ENCODE measurements at regions not wholly inside any gene's neighbourhood (a gene's known extent, or its start where the extent isn't known, plus 50 kb on each side); places are given as distances from the start of the nearest gene placed in this dataset.
"Not testable (repeated sequence)": the region's sequence is repeated elsewhere in the genome, so short reads cannot be mapped to it uniquely, and the experiment has no call there.

- no peak for DNase-seq
- in situ Hi-C loops (cut with HindIII; ENCODE audit: low pct_ligation_motif_present, low pct_unique_long_range_greater_than_20kb, low sequenced_read_pairs), result no loop called here
These were observed 132.0 kb upstream of the APCDD1 start for GRCh38 chr18:10322435-10322834.

- in situ Hi-C loops (cut with HindIII; ENCODE audit: low pct_ligation_motif_present, low pct_unique_long_range_greater_than_20kb, low sequenced_read_pairs), result no loop called here
- DNase-seq, result no peak
These were observed 125.3 kb upstream of the APCDD1 start for GRCh38 chr18:10329101-10329500.

DNA sequence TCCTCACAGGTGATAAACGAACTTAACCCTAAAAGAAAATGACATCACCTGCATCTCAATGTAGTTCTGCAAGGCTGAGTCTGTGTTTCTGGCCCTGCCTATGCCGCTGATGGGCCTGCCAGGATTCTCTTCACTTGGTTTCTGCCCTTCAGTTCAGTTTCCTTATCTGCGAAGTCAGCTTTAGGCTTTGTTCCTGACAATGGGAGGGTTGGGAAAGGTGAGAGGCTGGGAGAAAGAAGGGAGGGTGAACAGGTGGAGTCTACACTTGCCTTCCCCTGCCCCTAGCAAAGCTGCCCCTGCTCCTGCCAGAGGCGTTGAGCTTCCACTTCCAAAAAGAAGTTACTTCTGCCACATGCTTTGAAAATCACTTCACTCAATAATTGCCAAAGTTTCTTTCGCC, 124.0 kb upstream of the APCDD1 start:
- in situ Hi-C loops (cut with HindIII; ENCODE audit: low pct_ligation_motif_present, low pct_unique_long_range_greater_than_20kb, low sequenced_read_pairs), result no loop called here
- no peak for DNase-seq

- DNase-seq, result no peak
- in situ Hi-C loops (cut with HindIII; ENCODE audit: low pct_ligation_motif_present, low pct_unique_long_range_greater_than_20kb, low sequenced_read_pairs), result no loop called here
These were observed 122.0 kb upstream of the APCDD1 start for GRCh38 chr18:10332452-10332851.

DNA sequence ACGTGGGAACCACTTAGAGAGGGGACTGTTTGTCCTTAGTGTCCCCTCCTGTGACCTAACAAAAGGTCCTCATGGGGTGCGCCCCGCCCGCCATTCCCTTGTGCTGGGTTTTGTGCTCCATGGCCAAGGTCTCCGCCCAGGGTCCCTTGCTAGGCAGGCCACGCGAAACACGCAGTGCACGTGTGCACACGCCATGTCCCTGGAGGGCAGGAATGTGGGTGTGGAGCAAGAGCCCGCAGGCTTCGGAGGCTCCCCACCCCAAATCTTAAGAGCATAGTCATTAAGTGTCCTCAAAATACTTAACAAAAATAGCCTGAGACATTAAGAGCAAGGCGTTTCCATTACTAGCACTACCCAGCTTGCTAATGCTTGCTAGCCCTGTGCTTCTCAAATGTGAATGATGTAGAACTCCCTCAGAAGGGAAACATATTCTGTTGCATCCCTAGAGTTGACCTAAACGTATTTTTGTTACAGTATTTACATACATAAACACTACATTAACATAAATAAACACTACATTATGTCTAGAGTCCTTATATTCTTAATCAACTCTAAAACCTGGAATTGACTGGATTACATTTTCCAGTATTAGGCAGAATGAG, 117.6 kb upstream of the APCDD1 start:
- no peak for DNase-seq
- in situ Hi-C loops (cut with HindIII; ENCODE audit: low pct_ligation_motif_present, low pct_unique_long_range_greater_than_20kb, low sequenced_read_pairs), result no loop called here

DNA sequence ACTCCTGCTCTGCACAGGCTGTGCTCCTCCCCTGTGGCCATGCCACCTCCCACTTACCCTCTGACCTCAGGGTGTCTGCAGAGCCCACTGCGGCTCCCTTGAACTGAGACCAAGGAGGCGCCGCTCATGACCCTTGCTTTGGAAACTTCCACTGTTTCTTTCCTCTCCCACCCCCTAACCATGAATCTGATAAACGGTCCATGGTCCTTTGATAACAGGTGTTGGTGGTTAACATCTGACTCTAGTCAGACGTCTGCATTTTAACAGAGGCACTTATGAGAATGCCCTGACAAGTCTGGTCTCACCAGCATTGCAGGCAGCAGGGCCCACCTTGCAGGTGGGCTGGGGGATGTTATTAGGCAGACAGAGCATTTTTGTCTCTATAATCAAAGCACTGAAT, 113.6 kb upstream of the APCDD1 start:
- in situ Hi-C loops (cut with HindIII; ENCODE audit: low pct_ligation_motif_present, low pct_unique_long_range_greater_than_20kb, low sequenced_read_pairs), result no loop called here

GRCh38 chr18:10343778-10344177, 110.7 kb upstream of the APCDD1 start:
- in situ Hi-C loops (cut with HindIII; ENCODE audit: low pct_ligation_motif_present, low pct_unique_long_range_greater_than_20kb, low sequenced_read_pairs), result no loop called here
- DNase-seq, result no peak

More for the DNA sequence above, 113.6 kb upstream of the APCDD1 start:
- DNase-seq, result no peak

- no peak for DNase-seq
- in situ Hi-C loops (cut with HindIII; ENCODE audit: low pct_ligation_motif_present, low pct_unique_long_range_greater_than_20kb, low sequenced_read_pairs), result no loop called here
These were observed 107.6 kb upstream of the APCDD1 start for GRCh38 chr18:10346749-10347415.

DNA sequence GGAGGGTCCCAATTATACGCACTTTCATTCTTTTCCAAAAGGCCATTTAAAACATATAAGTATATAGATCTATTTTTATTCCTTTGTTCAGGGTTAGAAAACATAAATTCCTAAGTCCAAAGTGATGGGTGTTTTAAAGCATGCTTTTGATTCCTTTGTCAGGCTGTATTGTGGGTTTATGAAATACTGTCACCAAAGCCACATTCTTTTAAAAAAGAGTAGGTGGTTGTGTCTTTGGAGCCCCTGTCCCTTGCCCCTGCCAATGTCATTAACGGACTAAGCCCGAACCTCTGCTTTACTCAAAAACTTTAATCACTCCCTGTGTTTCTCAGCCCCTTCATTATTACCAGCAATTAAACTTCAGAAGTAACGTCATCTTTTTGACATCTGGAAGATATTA, 104.9 kb upstream of the APCDD1 start:
- in situ Hi-C loops (cut with HindIII; ENCODE audit: low pct_ligation_motif_present, low pct_unique_long_range_greater_than_20kb, low sequenced_read_pairs), result no loop called here
- DNase-seq, result no peak

- no peak for DNase-seq
- in situ Hi-C loops (cut with HindIII; ENCODE audit: low pct_ligation_motif_present, low pct_unique_long_range_greater_than_20kb, low sequenced_read_pairs), result no loop called here
These were observed 103.8 kb upstream of the APCDD1 start for GRCh38 chr18:10350661-10351060.

DNA sequence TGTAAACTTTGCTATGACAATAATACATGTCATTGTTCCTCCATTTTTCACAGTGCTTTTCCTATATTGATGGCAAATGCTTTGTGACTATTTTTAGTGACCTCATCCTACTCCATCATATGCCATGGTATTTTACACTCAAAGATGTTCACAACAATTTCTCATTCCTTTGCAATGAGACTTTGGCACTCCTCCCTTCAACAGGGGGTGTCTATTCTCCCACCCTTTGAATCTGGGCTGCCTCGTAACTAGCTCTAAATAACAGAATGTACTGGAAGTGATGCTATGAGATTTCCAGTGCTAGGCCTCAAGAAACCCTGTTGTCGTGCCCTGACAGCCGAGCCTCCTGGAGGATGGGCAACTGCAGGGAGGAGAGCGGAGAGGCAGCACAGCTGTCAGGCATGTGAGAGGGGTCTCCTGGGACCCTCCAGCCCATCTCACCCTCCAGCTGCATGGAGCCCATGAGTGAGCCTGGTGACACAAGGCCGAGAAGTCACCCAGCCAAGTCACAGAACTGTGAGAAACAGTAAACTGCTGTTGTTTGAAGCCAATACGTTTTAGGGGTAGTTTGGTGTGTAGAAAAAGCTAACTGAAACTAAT, 103.1 kb upstream of the APCDD1 start:
- no peak for DNase-seq
- in situ Hi-C loops (cut with HindIII; ENCODE audit: low pct_ligation_motif_present, low pct_unique_long_range_greater_than_20kb, low sequenced_read_pairs), result no loop called here

DNA sequence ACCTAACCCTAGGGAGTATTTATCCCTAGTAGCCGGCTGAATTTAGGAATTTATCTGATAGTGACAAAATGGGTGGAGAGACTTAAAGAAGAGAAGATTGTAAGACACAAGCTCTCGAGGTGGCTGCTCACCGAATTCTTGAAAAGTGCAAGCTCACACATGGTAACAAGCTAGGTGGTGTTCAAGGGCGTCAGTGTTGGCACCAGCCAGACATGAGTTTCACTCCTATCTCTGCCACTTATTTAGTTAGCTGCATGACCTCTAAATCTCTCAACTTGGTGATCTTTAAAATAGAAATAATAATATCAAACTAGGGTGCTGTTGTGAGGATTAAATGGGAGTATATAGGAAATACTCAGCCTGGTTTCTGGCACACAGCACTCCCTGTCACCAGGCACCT, 102.6 kb upstream of the APCDD1 start:
- DNase-seq, result no peak
- in situ Hi-C loops (cut with HindIII; ENCODE audit: low pct_ligation_motif_present, low pct_unique_long_range_greater_than_20kb, low sequenced_read_pairs), result no loop called here

DNA sequence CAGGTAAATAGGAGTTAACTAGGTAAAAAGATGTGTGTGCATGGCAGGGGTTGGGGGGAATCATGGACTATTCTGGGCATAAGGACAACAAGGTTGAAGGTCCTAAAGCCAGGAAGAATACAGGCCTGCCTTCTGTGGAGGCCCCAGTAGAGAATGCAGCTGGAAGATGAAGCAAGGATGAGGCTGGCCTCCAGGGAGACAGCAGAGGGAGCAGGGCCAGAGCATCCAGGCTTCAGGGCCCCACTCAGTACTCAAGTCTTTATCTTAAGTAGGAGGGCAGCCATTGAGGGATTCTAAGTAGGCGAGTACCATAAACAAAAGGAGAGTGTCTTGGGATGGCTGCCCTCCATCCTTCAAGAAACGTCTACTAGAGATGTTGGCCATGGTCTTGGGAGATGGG, 101.8 kb upstream of the APCDD1 start:
- DNase-seq, result no peak
- in situ Hi-C loops (cut with HindIII; ENCODE audit: low pct_ligation_motif_present, low pct_unique_long_range_greater_than_20kb, low sequenced_read_pairs), result no loop called here

DNA sequence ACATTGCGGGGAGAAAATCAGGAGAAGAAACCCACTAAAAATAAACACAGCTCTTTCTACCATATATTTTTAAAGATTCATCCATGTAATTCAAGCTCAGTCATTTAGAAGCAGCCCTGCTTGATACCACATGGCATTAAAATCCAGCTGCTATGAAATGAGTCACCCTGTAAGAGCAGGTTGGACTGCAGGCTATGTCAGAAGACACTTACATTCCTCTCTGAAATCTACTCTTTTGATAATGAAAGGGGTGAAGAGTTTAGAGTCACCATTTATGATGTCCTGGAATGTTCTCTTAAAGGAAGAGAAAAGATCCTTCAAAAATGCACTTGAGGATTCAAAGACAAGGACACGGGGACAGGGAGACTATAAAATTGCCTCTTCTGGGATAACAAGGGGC, 100.6 kb upstream of the APCDD1 start:
- no peak for DNase-seq
- in situ Hi-C loops (cut with HindIII; ENCODE audit: low pct_ligation_motif_present, low pct_unique_long_range_greater_than_20kb, low sequenced_read_pairs), result no loop called here

DNA sequence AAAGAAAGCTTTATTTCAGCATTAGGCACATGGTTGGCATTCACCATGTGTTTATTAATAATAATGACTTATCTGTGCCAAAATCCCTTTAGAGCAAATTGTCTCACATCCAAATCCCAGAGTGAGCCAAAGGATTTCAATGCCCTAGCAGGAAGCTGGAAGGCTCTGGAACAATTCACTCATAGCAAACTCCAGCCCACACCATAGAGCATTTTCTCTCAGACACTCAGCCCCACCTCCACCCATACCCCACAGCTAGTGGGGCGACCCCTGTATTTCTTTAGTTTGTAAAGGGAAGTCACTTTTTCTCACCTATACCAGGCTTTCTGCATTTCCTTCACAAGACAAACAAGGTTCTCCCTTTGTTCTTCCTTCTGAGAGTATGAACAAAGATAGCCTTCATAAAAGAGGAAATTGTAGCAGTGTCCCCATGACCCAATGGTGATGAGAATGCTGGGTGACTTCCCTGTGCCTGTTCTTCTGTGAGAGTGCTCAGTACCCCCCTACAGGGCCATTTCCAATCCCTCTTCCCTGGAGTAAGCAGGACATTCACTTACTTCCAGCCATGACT, 100.1 kb upstream of the APCDD1 start:
- DNase-seq, result no peak
- in situ Hi-C loops (cut with HindIII; ENCODE audit: low pct_ligation_motif_present, low pct_unique_long_range_greater_than_20kb, low sequenced_read_pairs), result no loop called here

DNA sequence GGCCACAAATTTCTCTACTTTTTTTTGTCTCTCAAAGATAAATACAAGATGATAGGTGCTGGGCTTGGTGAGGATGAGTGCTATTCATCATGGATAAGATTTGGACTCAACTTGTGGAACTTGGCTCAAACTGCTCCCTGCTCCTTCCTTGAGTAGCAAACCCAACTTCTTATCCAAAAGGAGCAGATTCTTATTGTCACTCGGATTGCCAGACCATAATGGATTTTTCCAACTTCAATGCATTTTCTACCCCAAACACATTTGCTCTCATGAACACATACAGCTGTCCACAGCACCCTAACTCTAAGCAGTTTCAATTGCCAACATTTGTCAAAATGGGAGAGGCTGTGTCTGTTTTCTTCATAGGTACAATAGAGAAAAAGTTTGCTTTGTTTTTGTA, 99.5 kb upstream of the APCDD1 start:
- in situ Hi-C loops (cut with HindIII; ENCODE audit: low pct_ligation_motif_present, low pct_unique_long_range_greater_than_20kb, low sequenced_read_pairs), result no loop called here
- no peak for DNase-seq

DNA sequence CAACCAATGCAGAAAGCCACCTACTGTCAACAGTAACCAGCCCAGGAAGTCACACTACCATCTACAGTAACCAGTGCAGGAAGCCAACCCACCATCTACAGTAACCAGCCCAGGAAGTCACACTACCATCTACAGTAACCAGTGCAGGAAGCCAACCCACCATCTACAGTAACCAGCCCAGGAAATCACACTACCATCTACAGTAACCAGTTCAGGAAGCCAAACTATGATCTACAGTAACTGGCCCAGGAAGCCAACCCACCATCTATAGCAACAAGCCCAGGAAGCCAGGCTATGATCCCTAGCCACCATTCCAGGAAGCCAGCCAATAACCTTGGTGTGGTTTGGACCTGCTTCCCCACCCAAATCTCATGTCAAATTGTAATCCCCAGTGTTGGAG, 97.4 kb upstream of the APCDD1 start:
- DNase-seq; in situ Hi-C loops (cut with HindIII; ENCODE audit: low pct_ligation_motif_present, low pct_unique_long_range_greater_than_20kb, low sequenced_read_pairs): not testable (repeated sequence)

GRCh38 chr18:10361660-10362059, 92.8 kb upstream of the APCDD1 start:
- in situ Hi-C loops (cut with HindIII; ENCODE audit: low pct_ligation_motif_present, low pct_unique_long_range_greater_than_20kb, low sequenced_read_pairs), result no loop called here
- no peak for DNase-seq

GRCh38 chr18:10365021-10365500, 89.4 kb upstream of the APCDD1 start:
- in situ Hi-C loops (cut with HindIII; ENCODE audit: low pct_ligation_motif_present, low pct_unique_long_range_greater_than_20kb, low sequenced_read_pairs), result no loop called here
- no peak for DNase-seq

DNA sequence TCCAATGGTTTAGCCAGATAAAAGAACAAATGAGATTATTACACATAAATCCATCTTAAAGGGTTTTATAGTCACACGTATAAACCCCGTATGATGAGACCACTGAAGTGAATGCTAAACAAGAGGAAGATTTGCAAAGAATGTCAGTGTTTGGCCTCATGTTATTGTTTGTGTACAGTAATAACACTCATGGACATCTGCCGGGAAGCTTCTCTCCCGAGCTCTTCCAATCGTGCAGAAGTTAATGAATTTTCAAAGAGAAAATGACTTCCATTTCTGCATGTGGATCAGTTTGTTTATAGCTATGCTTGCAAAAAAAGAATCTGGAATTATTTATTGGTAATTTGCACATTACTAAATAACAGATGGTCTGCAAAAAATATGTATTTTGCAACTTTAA, 88.5 kb upstream of the APCDD1 start:
- in situ Hi-C loops (cut with HindIII; ENCODE audit: low pct_ligation_motif_present, low pct_unique_long_range_greater_than_20kb, low sequenced_read_pairs), result no loop called here
- no peak for DNase-seq

Data from ACHN (cell line).